ENCODE measurements at regions not wholly inside any gene's neighbourhood (a gene's known extent, or its start where the extent isn't known, plus 50 kb on each side); places are given as distances from the start of the nearest gene placed in this dataset.

DNA sequence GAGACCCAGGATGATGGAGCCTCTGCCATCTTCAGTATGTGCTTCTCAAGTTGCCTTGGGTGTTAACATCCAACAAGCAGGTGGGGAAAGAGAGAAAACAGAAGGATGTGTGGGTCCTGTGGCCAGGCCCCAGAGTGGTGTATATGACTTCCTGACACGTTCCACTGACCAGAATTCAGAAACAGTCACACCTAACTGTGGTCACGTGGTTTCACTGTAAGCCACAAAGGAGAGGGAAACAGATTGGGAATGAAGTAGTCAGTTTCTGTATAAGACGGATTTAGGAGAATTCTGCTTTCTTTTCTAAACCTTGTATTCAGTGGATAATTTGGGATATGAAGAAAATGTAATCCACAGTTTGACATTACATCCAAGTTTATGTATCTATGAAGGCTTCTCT is 454.1 kb upstream of the IL12A start:
- Histone ChIP-seq H3K9me3 (replicated peaks; ENCODE audit: control insufficient read depth, insufficient read depth, low read depth, low read length) (peaks cover 2% of the 10 kb centered on the region; the same call in 1 of the 2 replicates), H3K36me3 (ENCODE audit: control insufficient read depth, insufficient read depth, low read length) (no peaks in the 10 kb centered on the region), H3K4me1 (replicated peaks in 1 of 2; ENCODE audit: control insufficient read depth in 2 of 2, insufficient read depth in 2 of 2, low read length in 2 of 2) (no peaks in the 10 kb centered on the region), H3K9me1 (ENCODE audit: control insufficient read depth, insufficient read depth, low read length) (no peaks in the 10 kb centered on the region), H3K79me2 (ENCODE audit: control insufficient read depth, insufficient read depth, low read length) (no peaks in the 10 kb centered on the region), H3K27ac (ENCODE audit: extremely low read depth, low read depth, low read length) (no peak overlapping the region), H3K4me3 (no peak overlapping the region), H3K27me3 (ENCODE audit: control insufficient read depth in 2 of 2, insufficient read depth in 2 of 2, low read length in 2 of 2) (no peaks in the 10 kb centered on the region), H3K4me2 (ENCODE audit: insufficient read depth, low read length) (no peak overlapping the region), H4K20me1 (replicated peaks; ENCODE audit: control insufficient read depth, insufficient read depth, low read length) (no peaks in the 10 kb centered on the region), H2AFZ (ENCODE audit: low read depth, low read length) (no peak overlapping the region), H3K9ac (ENCODE audit: insufficient read depth in 1 of 2, low read depth in 2 of 2, low read length in 2 of 2) (no peak overlapping the region)
- ATAC-seq (no peak), DNase-seq (ENCODE audit: extremely low read depth in 1 of 4, low spot score in 3 of 4) (no peak), FAIRE-seq (no peak)
- TF ChIP-seq RCOR1 (IDR thresholded peaks at IDR 0.05; ENCODE audit: borderline replicate concordance in 1 of 2, low read depth in 2 of 2, low read length in 2 of 2): no peak
- TF ChIP-seq, protein P1, sequence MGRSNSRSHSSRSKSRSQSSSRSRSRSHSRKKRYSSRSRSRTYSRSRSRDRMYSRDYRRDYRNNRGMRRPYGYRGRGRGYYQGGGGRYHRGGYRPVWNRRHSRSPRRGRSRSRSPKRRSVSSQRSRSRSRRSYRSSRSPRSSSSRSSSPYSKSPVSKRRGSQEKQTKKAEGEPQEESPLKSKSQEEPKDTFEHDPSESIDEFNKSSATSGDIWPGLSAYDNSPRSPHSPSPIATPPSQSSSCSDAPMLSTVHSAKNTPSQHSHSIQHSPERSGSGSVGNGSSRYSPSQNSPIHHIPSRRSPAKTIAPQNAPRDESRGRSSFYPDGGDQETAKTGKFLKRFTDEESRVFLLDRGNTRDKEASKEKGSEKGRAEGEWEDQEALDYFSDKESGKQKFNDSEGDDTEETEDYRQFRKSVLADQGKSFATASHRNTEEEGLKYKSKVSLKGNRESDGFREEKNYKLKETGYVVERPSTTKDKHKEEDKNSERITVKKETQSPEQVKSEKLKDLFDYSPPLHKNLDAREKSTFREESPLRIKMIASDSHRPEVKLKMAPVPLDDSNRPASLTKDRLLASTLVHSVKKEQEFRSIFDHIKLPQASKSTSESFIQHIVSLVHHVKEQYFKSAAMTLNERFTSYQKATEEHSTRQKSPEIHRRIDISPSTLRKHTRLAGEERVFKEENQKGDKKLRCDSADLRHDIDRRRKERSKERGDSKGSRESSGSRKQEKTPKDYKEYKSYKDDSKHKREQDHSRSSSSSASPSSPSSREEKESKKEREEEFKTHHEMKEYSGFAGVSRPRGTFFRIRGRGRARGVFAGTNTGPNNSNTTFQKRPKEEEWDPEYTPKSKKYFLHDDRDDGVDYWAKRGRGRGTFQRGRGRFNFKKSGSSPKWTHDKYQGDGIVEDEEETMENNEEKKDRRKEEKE (IDR thresholded peaks at IDR 0.05; ENCODE audit: borderline replicate concordance in 1 of 2, control insufficient read depth in 1 of 2, low read depth in 2 of 2, low read length in 1 of 2): no peak
- TF ChIP-seq, protein P2, sequence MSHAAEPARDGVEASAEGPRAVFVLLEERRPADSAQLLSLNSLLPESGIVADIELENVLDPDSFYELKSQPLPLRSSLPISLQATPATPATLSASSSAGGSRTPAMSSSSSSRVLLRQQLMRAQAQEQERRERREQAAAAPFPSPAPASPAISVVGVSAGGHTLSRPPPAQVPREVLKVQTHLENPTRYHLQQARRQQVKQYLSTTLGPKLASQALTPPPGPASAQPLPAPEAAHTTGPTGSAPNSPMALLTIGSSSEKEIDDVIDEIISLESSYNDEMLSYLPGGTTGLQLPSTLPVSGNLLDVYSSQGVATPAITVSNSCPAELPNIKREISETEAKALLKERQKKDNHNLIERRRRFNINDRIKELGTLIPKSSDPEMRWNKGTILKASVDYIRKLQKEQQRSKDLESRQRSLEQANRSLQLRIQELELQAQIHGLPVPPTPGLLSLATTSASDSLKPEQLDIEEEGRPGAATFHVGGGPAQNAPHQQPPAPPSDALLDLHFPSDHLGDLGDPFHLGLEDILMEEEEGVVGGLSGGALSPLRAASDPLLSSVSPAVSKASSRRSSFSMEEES (CRISPR knock-in tag; IDR thresholded peaks at IDR 0.05): peak; percentile 54
- no peak for TF ChIP-seq NR2C2 (CRISPR knock-in tag; IDR thresholded peaks at IDR 0.05)
- TF ChIP-seq NR2C2 (tag; IDR thresholded peaks at IDR 0.05): no peak
- no peak for TF ChIP-seq HNRNPL (IDR thresholded peaks at IDR 0.05; ENCODE audit: low read depth, low read length)
- 0% methylated on average over 3 of the region's 3 CpGs for whole genome bisulfite sequencing (ENCODE audit: insufficient coverage, low coverage, missing lambda C conversion rate)
- intact Hi-C loops (cut with micrococcal nuclease): no loop called here
- in situ Hi-C loops (cut with MboI): no loop called here
- POLR2A ChIA-PET: no interaction called here
- BruUV-seq (replicated peaks): no TSS peak
- CTCF ChIA-PET (ENCODE audit: low intra/inter-chr PET ratio): no interaction called here
